K562 (cell line): ENCODE measurements at regions not wholly inside any gene's neighbourhood (a gene's known extent, or its start where the extent isn't known, plus 50 kb on each side); places are given as distances from the start of the nearest gene placed in this dataset.

Experiments used
- CHD7 ChIP-seq: fragments of 200-600 bp; sonication (generic); IDR thresholded peaks from one replicate; pipeline ENCODE4 v1.6.1; 2012; ENCODE audit warnings: mild to moderate bottlenecking, low read depth, low read length, inconsistent platforms
- HEY1 ChIP-seq: fragments of 250-450 bp; sonication (Bioruptor Pico); IDR thresholded peaks from 2 replicates; pipeline ENCODE4 v1.5.0; 2020; ENCODE audit warnings: mild to moderate bottlenecking, moderate library complexity, borderline replicate concordance
- ILF3 ChIP-seq: fragments of 450-650 bp; IDR thresholded peaks from 2 replicates; pipeline ENCODE4 v1.6.1; 2018; ENCODE audit warnings: antibody characterized with exemption, mild to moderate bottlenecking, moderate library complexity, borderline replicate concordance
- MCM3 ChIP-seq: fragments of 450-650 bp; IDR thresholded peaks from 2 replicates; pipeline ENCODE4 v1.6.1; 2016
- MCM5 ChIP-seq: fragments of 450-650 bp; IDR thresholded peaks from 2 replicates; pipeline ENCODE4 v1.6.1; 2016; ENCODE audit warnings: low read depth
- NR4A1 ChIP-seq, 2 experiments: fragments of 250-450 bp in 1 of 2; fragments of 450-650 bp in 1 of 2; sonication (Bioruptor Pico) in 1 of 2; IDR thresholded peaks; 2 replicates each; pipeline versions ENCODE4 v1.4.0 to v1.6.1; 2016 to 2020; ENCODE audit warnings: mild to moderate bottlenecking in 2 of 2, missing compliant biosample characterization in 1 of 2, missing genetic modification characterization in 1 of 2, moderate library complexity in 1 of 2
- RREB1 ChIP-seq: fragments of 250-450 bp; sonication (Bioruptor Pico); IDR thresholded peaks from 2 replicates; pipeline ENCODE4 v1.4.0; 2020
- ZEB2 ChIP-seq: fragments of 450-650 bp; IDR thresholded peaks from 2 replicates; pipeline ENCODE4 v1.6.1; 2016
- ZNF197 ChIP-seq: fragments of 200-800 bp; sonication (Bioruptor generic); IDR thresholded peaks from 2 replicates; pipeline ENCODE4 v1.6.1; 2016; ENCODE audit warnings: low read depth, missing genetic modification characterization, missing compliant biosample characterization
- ZNF583 ChIP-seq: fragments of 250-450 bp; sonication (Bioruptor Pico); IDR thresholded peaks from 2 replicates; pipeline ENCODE4 v1.4.0; 2020

- TF ChIP-seq CHD7: no peak
- TF ChIP-seq MCM3: no peak
- no peak for TF ChIP-seq HEY1 (CRISPR knock-in tag)
- TF ChIP-seq MCM5: no peak
- TF ChIP-seq RREB1 (CRISPR knock-in tag): no peak
- no peak for TF ChIP-seq ZNF583 (CRISPR knock-in tag)
- no peak for TF ChIP-seq ZNF197 (CRISPR knock-in tag)
- no peak for TF ChIP-seq ZEB2
- no peak for TF ChIP-seq ILF3
- no peak for TF ChIP-seq NR4A1 (CRISPR knock-in tag; IDR thresholded peaks at IDR 0.05)
- no peak for TF ChIP-seq NR4A1 (tag; IDR thresholded peaks at IDR 0.05)
- TF ChIP-seq, all 486 proteins: peak for 0
Observed at GRCh38 chr20:11355345-11355744, 562.3 kb upstream of the BTBD3 start (continued).
